NCI-H446 (cell line): ENCODE measurements at regions not wholly inside any gene's neighbourhood (a gene's known extent, or its start where the extent isn't known, plus 50 kb on each side); places are given as distances from the start of the nearest gene placed in this dataset.
"Not testable (repeated sequence)": the region's sequence is repeated elsewhere in the genome, so short reads cannot be mapped to it uniquely, and the experiment has no call there.

ENCODE experiments used
- DNase-seq, 2 experiments: peaks; one replicate each; lab custom pipeline; 2025; lab: John Stamatoyannopoulos, UW

DNA sequence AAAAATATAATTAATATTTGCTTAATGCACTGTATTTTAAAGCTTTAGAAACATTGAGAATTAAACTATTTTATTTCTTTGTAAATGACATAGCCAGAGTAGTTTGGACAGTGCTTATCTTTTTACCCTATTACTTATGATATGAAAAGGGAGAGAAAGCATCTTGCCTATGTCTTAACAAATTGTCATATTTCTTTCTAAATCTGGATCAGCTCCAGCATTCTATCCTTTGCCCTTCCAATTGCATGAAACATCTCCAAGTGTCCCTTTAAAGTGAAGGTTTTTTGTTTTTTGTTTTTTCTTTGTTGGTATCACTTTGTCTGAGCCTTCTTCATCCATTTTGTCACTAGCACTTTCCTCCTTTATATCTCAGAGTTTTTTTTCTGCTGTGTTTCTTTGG, 511.6 kb upstream of the FAM174A start:
- DNase-seq, result no peak

DNA sequence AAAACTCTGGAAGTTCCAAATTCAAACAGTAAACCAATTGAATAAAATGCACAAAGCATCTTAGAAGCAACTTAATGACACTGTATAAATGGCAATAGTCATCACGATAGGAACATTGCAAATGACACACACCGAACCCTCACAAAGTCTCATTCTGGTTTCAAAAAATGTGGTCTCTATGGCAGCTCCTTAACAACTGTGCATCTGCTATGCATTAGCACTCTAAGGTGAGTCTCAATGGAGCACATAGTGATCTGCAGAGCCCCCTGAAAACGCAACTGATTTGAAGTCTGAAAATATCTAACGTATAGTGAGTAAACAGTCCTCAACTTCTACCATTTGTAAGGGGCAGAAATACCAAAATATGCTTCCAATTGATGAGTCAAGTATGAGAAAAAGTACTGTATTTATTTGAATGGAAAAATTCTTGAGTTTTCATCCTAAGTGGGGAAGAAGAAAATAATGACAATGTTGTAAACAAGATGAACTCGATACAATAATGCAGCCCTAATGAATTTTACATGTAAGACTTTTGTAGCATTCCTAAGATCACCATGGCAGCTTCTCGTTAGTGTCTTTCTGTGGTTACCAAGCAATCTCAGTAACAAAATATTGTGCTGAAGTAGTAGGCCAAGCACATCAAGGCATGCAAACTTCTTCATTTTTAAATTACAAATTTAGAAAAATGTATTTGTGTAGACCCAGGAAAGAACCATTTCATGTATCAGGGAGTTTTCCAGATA, 517.5 kb upstream of the FAM174A start:
- no peak for DNase-seq

DNA sequence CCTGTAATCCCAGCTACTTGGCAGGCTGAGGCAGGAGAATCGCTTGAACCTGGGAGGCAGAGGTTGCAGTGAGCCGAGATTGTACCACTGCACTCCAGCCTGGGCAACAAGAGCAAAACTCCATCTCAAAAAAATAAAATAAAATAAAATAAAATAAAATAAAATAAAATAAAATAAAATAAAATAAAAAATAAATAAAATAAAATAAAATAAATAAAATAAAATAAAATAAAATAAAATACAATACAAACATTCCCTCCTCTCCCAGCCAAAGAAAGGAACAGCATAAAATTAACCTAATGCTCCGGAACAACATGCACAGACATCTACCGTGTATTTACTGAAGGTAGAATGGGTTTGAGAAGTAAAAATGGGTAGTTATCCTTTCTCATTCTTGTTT, 521.9 kb upstream of the FAM174A start:
- not testable (repeated sequence) for DNase-seq

DNA sequence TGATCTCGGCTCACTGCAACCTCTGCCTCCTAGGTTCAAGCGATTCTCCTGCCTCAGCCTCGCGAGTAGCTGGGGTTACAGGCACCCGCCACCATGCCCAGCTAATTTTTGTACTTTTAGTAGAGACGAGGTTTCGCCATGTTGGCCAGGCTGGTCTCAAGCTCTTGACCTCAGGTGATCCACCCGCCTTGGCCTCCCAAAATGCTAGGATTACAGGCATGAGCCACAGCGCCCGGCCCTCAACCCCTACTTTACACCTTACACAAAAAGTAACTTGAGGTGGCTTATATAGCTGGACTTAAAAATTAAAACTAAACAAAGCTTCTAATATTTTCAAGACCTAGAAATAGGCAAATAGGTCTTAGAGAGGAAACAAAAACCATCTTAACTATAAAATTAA, 524.0 kb upstream of the FAM174A start:
- DNase-seq, result not testable (repeated sequence)

DNA sequence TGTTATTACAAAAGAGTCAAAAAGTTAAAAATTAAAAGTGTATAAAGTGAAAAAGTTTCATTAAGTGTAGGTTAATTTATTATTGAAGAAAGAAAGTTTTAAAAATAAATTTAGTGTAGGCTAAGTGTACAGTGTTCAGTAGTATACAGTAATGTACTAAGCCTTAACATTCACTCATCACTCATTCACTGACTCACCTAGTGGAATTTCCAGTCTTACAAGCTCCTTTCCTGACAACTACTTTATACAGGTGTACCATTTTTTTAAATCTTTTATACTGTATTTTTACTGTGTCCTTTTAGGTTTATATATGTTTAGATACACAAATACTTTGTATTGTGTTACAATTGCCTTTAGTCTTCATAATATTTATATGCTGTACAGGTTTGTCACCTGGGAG, 530.2 kb upstream of the FAM174A start:
- DNase-seq, result no peak

DNA sequence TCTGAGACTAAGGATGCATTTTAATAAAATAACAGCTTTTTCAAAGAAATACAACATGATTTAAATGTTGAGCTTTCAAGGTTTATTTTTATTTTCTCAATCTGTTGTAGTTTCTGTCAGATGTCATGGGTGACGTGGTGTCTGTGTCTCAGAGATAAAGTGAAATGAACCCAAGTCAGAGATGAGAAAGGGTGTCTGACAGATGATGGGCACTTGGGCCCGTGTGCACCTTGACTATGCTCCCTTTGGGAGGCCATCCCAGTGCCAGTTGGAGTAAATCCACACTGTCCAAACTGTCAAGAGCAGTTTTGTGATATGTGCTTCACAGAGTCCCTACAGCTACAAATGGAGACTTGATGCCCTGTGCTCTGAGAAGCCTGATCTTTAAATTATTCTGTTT, 536.9 kb upstream of the FAM174A start:
- DNase-seq, result no peak

DNA sequence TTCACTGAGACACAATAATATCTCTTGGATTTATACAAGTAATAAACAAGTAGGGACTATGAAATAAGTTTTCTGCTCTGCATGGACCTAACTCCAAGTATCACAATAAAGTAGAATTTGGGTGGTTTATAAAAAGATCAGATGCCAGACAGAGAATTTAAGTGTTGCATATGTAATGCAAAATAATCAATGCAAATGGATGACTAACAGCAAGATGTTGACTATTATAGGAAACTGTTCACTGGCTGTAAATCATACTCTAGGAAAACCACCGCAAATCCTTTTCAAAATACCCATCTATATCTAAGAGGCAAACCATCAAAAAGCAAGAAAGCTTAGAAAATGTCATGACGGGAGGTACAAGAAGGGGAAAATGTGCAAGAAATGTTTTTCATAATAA, 539.8 kb upstream of the FAM174A start:
- no peak for DNase-seq

DNA sequence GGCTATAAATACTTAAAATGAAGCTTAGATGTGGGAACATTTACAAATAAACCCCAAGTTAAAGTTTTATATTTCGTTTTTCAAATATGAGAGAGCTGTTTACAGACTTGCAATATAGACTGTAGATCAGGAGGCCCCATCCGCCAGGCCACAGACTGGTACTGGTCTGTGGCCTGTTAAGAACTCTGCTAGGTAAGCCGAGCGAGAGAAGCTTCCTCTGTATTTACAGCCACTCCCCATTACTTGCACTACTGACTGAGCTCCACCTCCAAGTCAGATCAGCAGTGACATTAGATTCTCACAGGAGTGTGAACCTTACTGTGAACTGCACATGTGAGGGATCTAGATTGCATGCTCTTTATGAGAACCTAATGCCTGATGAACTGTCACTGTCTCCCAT, 561.4 kb upstream of the FAM174A start:
- DNase-seq, result no peak

DNA sequence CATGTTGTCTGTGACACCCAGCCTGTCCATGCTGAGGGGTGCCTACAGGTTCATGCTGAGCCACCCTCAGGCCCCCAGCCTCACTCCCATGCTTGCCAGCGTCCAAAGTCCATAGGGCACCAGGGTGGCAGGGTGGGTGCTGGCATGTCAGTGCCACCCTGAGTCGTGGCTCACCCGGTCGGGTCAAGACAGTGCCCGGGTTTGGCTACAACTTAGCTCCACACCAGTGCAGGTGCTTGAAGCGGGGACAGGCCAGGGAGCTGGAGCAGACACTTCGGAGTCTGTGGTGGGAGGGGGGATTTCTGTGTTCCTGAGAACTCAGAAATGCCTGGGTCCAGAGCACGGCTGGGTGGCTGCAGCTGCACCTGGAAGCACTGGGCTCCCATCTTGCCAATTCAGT, 579.2 kb upstream of the FAM174A start:
- DNase-seq, result no peak

DNA sequence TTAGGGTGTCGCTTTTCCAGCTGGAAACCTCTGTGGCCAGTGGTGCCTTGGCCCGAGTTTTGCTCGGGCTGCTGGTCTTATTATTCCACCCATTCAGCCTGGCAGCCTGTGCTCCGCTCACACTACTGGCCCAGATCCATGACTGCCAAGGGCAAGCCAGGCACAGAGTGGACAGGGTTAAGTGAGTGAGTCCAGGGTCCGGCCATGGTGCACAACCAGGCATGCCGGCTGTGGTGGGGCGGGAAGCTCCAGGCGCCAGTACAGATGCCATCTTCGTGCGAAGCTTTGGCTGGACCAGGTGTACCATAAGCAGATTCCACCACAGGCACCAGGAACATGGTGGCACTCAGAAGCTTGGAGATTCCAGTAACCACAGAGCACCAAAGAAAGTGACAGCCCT, 580.2 kb upstream of the FAM174A start:
- DNase-seq, result no peak

DNA sequence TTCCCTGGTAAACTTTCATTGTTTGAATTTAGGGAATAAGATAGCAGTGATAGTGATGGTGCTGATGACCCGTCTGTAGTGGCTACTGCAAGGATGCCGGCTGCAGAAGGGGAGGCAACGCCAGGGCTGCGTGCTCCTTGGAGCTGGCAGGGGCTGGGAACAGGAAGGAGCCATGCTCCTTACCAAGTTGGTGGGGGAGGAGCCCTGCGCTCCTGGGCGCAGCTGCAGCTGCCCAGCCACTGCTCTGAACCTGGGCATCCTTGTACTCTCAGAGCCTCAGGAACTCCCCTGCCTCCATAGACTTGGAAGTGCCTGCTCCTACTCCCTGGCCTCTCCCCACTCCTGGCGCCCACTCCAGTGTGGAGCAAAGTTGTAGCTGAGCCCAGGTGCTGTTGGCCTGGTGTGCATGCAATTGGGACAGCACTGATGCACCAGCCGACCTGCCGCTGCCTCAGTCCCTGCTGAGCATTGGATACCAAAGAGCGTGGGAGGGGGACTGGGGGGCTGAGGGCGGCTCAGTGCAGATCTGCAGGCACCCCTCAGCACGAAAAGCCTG, 585.1 kb upstream of the FAM174A start:
- no peak for DNase-seq

DNA sequence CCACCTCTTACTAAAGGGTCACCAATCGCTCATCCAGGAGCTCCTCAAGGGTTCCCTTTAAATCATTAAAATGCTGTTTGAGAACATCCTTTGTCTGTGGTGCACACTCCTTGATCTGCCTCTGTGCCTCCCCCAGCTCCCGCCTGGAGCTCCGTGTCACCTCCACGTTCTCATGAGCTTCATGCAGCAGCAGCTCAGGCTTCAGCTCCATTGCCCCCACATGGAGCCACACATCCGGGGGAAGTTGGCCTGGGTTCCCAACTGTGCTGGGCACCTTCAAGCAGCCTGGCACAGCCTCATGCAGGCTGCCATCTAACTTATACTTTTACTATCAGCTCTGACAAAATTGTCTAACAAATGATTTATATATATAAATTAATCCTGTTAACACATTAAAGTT, 585.8 kb upstream of the FAM174A start:
- DNase-seq, result no peak

DNA sequence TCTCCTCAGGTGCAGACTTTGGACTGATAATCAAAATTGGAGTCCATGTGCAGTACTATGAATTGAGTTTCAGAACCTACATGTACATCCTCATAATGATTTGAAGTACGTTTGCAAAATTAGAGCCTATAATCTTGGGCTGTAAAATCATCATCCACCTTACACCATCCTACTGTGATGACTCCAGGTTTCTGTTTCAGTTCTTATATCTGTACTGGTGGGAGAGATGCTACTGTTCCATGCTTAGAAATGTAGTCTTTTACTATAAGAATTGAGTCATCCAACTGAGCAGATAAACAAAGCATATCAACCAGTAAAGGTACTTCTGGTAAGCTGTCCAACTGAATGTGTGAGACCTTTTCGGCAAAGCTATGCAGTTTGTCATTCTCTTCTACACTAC, 586.3 kb upstream of the FAM174A start:
- DNase-seq, result no peak

DNA sequence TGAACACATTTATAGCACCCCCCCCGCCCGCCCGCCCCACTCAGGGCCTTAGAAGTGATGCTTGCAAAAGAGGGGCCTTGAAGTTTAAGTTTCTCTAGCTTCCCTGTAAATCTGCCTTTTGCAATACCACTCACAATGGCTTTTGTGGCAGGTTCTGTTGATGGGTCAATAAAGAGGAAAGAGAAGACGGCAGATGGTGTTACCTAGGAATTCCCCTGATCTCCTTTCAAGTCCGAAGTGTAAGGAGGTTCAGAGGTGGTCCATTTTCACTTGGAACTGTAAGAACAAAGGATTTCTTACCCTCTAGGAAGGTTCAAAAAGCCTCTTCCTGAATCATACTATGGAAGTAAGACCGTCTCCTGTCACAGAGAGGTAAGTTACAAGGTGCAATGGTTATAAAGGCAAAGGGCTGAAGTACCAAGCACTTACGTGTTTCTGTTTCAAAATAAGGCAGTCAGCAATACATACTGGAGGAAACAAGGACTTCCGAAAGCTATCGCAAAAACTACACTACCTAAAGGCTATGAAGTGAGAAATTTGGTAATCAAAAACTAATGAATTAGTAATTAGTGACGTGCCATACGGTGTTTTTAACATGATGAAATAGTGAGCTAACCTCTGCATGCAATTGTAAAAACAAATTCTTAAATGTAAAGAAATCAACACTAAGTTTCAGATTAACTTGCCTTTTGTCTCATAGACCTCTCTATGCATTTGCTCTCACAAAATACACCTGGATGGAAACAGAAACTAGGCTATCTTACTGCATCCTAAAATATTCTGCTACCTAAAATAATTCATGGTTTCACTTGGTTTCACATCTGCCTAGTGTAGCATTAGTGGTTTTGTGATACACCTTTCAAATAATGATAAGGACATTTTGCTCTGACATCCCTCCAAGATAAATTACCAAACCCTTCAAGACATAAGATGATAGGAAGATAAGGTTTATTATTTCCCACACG, 589.4 kb upstream of the FAM174A start:
- no peak for DNase-seq

DNA sequence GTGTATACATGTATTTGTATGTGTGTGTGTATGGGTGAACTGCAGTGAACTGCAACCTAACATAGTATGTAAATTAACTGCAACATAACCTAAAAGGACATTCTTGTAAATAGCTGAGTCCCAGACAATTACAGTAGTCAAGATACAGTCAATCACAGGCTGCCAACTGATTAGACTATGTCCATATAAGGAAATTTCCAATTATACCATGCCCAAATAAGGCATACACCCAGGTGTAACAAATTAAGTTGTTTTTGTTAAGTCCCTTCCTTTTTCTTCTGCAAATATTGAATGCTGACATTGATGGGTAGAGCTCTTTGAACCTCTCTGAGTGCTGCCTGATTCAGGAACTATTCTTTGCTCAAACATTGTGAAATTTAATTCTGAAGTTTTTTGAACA, 594.6 kb upstream of the FAM174A start:
- DNase-seq, result no peak

DNA sequence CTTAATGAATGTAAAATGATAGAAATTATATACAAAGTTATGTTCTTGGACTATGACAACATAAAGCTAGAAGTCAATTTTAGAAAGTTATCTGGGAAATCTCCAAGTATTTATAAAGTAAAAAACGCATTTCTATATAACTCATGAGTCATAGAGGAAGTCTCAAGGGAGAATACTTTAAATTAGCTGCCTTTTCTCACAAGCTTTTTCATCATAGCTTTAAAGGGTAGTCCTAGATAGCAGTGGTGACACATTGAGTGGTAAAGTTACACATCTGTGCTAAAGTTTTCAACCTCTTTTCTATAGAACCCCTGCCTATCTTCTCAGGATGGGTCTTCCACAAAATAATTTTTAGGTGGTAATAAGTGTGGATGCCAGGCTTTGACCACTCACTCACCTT, 598.3 kb upstream of the FAM174A start:
- DNase-seq, result no peak

DNA sequence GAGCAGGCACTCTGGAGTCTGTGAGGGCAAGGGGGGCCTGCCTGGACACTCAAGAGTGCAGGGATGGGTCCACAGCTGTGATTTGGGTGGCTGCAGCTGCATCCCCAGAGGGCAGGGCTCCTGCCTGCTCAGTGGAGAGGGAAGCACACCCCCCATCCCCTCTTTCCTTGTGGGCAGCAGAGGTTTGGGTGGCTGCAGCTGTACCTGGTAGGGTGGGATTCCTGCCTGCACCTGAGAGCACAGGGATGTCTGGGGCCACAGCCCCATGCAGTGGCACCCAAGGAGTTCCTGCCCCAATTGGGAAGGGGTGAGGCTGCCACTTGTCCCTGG, 605.4 kb upstream of the FAM174A start:
- no peak for DNase-seq

DNA sequence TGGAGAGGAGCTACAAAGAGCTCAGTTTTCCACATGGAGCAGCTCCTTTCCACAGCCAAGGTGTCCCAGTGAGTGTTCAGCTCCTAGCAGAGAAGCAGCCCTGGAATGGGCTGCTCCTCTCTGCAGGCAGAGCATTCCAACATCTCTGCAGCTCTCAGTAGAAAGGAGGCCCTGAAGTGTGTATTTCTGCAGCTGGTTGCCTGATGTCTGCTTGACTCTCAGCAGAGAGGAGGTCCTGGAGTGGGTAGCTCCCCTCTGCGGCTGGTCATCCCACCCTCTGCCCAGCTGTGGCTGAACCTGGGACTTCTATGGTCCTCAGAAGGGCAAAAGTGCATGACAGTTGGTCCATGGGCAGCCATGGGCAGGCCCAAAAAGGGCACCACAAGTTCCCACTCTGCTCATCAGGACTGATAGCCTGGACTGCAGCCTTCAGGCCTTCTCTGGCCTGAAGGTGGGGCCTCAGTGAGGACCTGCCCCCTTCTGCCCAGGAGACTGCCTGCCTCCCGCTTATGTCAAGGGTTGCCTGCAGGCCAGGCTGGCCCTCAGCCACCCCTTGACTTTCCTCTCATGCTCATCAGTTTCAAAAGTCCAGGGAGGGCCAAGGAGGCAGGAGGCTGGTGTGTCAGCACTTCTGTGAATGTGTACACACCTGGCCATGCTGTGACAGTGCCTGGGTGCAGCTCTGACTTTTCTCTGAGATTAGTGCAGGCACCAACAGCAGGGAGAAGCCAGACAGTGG, 605.9 kb upstream of the FAM174A start:
- DNase-seq, result no peak

DNA sequence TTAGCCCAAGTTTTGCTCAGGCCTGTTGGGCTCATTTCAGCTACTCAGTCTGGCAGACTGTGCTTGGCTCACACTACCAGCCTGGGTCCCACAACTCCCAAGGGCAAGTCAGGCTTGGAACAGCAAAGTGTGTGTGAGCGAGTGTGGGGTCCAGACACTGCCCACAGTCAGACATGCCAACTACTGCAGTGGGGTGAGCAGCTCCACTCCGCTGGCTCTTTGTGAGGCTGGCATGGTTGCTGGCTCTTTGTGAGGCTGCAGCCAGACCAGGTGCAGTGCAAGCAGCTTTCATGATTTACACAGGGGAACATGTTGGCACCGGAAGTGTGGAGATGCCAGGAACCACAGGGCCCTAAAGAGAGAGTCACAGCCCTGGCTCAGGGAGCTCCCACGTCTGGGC, 606.7 kb upstream of the FAM174A start:
- DNase-seq, result no peak

DNA sequence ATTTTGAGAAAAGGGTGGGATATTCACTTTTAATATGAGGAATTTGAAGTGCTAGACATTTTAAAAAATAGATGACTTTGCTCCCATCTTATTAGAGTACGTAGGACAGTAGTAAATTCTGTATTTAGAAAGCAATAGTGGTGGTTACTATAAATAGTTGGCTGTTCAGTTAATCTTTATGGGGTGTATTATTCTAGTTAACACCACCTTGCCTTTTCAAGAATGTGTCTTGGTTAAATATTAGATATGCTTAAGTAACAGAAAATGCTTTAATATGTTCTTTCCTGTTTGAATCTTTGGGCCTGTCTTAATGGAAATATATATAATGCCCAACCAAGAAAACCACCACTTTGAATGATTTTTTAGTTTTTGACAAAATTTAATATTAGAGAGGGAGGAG, 608.7 kb upstream of the FAM174A start:
- no peak for DNase-seq

DNA sequence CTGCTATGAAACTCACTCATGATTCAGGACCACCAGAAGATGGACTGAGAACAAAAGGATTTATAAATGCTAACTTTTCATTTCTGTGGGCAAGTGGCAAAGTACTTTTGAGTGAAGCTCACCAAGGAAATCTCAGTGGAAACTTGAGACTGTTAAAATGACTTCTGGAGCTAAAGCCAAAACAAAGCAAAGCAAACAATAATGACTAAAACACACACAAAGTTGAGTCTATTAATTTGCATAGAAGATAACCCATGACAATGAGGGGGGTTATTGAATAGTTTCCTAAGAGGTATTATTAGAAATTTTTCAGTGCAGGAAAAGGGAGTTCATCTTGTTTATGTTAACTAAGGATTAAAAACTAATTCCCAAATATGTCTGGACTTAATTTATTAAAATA, 612.8 kb upstream of the FAM174A start:
- no peak for DNase-seq

DNA sequence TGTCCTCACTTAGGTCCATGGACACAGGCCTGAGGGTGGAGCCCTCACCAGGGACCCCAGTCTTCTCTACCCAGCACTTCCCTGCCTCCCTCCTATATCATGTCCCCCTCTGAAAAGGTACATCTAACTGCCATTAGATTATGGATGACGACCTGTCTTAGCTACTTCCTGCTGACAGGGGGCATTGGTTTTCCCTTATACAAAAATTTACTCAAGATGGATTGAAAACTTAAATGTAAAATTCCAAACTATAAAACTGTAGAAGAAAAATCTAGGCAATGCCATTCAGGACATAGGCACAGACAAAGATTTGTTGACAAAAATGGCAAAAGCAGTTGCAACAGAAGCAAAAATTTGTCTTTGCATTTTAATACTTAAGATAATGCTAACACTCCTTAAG, 623.2 kb upstream of the FAM174A start:
- DNase-seq, result no peak

DNA sequence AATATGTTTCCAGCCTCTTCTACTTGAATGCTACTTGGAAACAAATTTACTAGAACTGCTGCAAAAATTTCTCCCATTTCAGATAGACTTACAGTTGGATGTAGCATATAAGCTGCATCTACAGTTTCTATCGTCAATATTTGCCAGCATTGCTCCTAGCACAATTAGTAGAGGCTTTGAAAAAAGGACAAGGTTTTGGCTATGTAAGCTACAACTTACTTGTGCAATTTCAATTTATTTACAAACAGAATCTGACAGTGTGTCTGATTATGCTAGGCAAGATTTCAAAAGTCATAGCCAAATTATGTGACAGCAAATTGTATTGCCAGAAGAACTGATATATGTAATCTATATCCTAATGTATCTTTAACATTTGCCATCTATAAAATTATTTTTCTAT, 628.4 kb upstream of the FAM174A start:
- no peak for DNase-seq
